Uterus (tissue), 3 donors: ENCODE measurements at regions not wholly inside any gene's neighbourhood (a gene's known extent, or its start where the extent isn't known, plus 50 kb on each side); places are given as distances from the start of the nearest gene placed in this dataset.
"Not testable (repeated sequence)": the region's sequence is repeated elsewhere in the genome, so short reads cannot be mapped to it uniquely, and the experiment has no call there.

ENCODE experiments used
- DNase-seq, 2 donors: peaks; one replicate each; pipeline ENCODE4 v3.0.0-alpha.2; 2019 to 2020
- H3K27ac ChIP-seq, 2 donors: fragments of 200-600 bp; sonication (generic); 1 replicate in 1 of 2; 2 replicates in 1 of 2; pipeline ENCODE4 v1.5.1; 2016 to 2018
- H3K27me3 ChIP-seq, 2 donors: fragments of 200-600 bp; sonication (generic); one replicate each; pipeline ENCODE4 v1.5.1; 2018 to 2019; ENCODE audit warnings: control low read depth in 1 of 2
- H3K36me3 ChIP-seq, 2 donors: fragments of 200-600 bp; sonication (generic); one replicate each; pipeline ENCODE4 v1.5.1; 2019; ENCODE audit warnings: control low read depth in 1 of 2
- H3K4me1 ChIP-seq, 2 donors: fragments of 200-600 bp; sonication (generic); one replicate each; pipeline ENCODE4 v1.5.1; 2018 to 2019; ENCODE audit warnings: control low read depth in 1 of 2
- H3K4me3 ChIP-seq, 2 donors: fragments of 200-600 bp; sonication (generic); 1 replicate in 1 of 2; 2 replicates in 1 of 2; pipeline ENCODE4 v1.5.1; 2018 to 2019; ENCODE audit warnings: mild to moderate bottlenecking in 1 of 2
- H3K9me3 ChIP-seq, 2 donors: fragments of 200-600 bp; sonication (generic); one replicate each; pipeline ENCODE4 v1.5.1; 2019; ENCODE audit warnings: control low read depth in 1 of 2
- POLR2A ChIP-seq, 2 donors: fragments of 450-650 bp; IDR thresholded peaks; one replicate each; pipeline ENCODE4 v1.6.1; 2016; ENCODE audit warnings: antibody characterized with exemption in 2 of 2, mild to moderate bottlenecking in 1 of 2, moderate library complexity in 1 of 2
- intact Hi-C: fragments of 100-400 bp; cut with DNase I; formaldehyde crosslinking; loops from one replicate; pipeline ENCODE4 v1.15.1; 2023; ENCODE audit warnings: low total_unique reads
- TF ChIP-seq, protein P1 (sequence below), 4 experiments: fragments of 200-600 bp in 2 of 4; fragments of 450-650 bp in 2 of 4; sonication (generic) in 2 of 4; IDR thresholded peaks; one replicate each; pipeline ENCODE4 v1.5.1; 2016 to 2019; ENCODE audit warnings: antibody characterized with exemption in 4 of 4, mild to moderate bottlenecking in 2 of 4, moderate library complexity in 1 of 4
- donor health status: DM: yes; HTN: yes; CAD: no.

DNA sequence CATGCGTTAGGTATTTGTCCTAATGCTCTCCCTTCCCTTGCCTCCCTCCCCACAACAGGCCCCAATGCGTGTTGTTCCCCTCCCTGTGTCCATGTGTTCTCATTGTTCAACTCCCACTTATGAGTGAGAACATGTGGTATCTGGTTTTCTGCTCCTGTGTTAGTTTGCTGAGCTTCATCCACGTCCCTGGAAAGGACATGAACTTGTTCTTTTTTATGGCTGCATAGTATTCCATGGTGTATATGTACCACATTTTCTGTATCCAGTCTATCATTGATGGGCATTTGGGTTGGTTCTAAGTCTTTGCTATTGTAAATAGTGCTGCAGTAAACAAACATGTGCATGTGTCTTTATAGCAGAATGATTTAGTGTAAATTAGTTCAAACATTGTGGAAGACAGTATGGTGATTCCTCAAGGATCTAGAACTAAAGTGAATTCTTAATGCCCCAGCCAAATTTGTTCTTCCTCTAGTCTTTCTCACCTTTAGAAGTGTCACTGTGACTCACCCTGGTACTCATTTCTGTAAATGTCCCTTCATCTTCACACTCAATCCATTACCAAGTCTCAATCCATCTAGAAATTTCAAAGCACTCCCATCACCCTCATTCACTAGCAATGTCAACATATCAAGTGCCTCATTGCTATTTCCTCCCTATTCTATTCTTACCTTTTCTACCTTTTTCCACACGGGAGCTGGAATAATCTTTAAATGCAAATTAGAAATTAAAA is 123.9 kb downstream of the MREG start:
- peak overlapping the region; percentile 37 to 62 for H3K27ac ChIP-seq
- H3K4me1 ChIP-seq, H3K9me3 ChIP-seq, H3K4me3 ChIP-seq, H3K27me3 ChIP-seq, intact Hi-C loops, H3K36me3 ChIP-seq, DNase-seq: not testable (repeated sequence)

DNA sequence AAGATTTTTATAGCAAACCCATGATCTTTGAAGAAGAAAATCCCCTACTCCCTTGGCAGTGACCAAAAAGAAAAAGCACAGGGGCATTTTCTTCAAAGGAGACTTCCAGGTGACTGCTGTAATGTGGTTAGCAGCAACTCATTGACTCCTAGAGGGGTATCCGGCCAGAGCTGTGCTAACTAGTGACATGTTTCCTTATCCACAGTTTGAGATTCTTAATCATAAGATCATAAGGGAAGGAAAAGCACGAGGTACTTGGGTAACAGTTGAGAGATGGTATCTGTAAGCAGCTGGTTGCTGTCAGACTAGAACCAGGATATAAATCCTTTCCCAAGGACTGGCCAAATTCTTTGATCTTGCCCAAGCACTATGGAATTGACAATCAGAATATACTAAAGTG is 124.7 kb downstream of the MREG start:
- intact Hi-C loops = no loop called here
- H3K27ac ChIP-seq = peak overlapping the region; percentile 37 to 62

DNA sequence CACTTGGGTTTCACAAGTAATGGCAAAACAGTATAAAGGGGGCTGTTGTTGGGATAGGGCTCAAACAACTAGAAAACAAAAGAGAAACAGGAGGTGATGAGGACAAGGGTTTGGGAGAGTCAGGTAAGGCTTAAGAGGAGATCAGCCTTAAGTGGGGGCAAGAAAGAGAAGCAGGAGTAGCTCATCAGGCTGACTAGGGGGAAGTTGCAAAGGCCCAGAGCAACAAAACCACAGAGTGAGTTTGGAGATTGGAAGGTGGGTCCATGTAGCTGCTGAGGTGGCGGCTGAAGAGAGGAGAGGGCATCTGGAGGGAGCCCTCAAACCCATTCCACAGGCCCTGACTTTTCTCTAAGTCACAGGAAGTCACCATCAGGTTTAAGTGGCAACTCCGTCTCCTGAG is 126.0 kb downstream of the MREG start:
- Histone ChIP-seq H3K36me3 (no peaks in the 10 kb centered on the region), H3K4me3 (no peak overlapping the region), H3K27ac (peak overlapping the region; percentile 37 to 62), H3K27me3 (no peaks in the 10 kb centered on the region), H3K4me1 (no peaks in the 10 kb centered on the region), H3K9me3 (no peaks in the 10 kb centered on the region)
- intact Hi-C loops = no loop called here
- no peak for DNase-seq
- TF ChIP-seq POLR2A (IDR thresholded peaks at IDR 0.05) = no peak
- TF ChIP-seq, protein P1, sequence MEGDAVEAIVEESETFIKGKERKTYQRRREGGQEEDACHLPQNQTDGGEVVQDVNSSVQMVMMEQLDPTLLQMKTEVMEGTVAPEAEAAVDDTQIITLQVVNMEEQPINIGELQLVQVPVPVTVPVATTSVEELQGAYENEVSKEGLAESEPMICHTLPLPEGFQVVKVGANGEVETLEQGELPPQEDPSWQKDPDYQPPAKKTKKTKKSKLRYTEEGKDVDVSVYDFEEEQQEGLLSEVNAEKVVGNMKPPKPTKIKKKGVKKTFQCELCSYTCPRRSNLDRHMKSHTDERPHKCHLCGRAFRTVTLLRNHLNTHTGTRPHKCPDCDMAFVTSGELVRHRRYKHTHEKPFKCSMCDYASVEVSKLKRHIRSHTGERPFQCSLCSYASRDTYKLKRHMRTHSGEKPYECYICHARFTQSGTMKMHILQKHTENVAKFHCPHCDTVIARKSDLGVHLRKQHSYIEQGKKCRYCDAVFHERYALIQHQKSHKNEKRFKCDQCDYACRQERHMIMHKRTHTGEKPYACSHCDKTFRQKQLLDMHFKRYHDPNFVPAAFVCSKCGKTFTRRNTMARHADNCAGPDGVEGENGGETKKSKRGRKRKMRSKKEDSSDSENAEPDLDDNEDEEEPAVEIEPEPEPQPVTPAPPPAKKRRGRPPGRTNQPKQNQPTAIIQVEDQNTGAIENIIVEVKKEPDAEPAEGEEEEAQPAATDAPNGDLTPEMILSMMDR (IDR thresholded peaks at IDR 0.05) = no peak

More for the DNA sequence above, 124.7 kb downstream of the MREG start:
- Histone ChIP-seq H3K27me3 (no peaks in the 10 kb centered on the region), H3K36me3 (no peaks in the 10 kb centered on the region), H3K4me1 (no peaks in the 10 kb centered on the region), H3K4me3 (no peak overlapping the region), H3K9me3 (no peaks in the 10 kb centered on the region)
- DNase-seq = peak in 1 of 2 donors; percentile 23
- no peak for TF ChIP-seq POLR2A (IDR thresholded peaks at IDR 0.05)
- TF ChIP-seq, protein P1 (IDR thresholded peaks at IDR 0.05) = no peak

DNA sequence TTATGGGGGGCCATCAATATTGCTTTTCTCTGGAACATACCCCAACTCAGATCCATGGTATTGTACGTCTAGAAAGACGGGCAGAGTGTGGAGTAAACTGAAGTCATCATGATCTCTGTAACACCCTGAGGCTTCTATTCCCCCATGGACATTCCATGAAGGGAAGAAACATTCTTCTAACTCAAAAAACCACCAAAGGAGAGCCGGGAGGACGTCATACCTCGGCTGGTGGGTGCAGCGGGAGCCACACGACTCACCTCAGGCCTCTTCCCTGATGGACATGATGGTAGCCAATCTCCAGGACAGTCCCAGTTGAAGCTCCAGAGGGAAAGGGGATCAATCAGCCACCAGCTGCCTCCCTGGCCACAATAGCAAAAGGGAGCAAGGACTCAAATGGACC is 127.3 kb downstream of the MREG start:
- no peak overlapping the region for H3K4me3 ChIP-seq
- H3K9me3 ChIP-seq = no peaks in the 10 kb centered on the region
- H3K36me3 ChIP-seq = no peaks in the 10 kb centered on the region
- no peak for DNase-seq
- no peaks in the 10 kb centered on the region for H3K4me1 ChIP-seq
- no peaks in the 10 kb centered on the region for H3K27me3 ChIP-seq
- no peak for TF ChIP-seq POLR2A (IDR thresholded peaks at IDR 0.05)
- TF ChIP-seq, protein P1 (IDR thresholded peaks at IDR 0.05) = no peak
- intact Hi-C loops = no loop called here
- H3K27ac ChIP-seq = no peak overlapping the region

- intact Hi-C loops = no loop called here
- no peak overlapping the region for H3K27ac ChIP-seq
- no peak overlapping the region for H3K4me3 ChIP-seq
- DNase-seq = no peak
- H3K36me3 ChIP-seq = no peaks in the 10 kb centered on the region
- TF ChIP-seq POLR2A (IDR thresholded peaks at IDR 0.05) = no peak
- TF ChIP-seq, protein P1 (IDR thresholded peaks at IDR 0.05) = no peak
- no peaks in the 10 kb centered on the region for H3K4me1 ChIP-seq
- no peaks in the 10 kb centered on the region for H3K27me3 ChIP-seq
- H3K9me3 ChIP-seq = no peaks in the 10 kb centered on the region
These were observed 127.8 kb downstream of the MREG start for GRCh38 chr2:215885536-215885935.
